ENCODE measurements at regions not wholly inside any gene's neighbourhood (a gene's known extent, or its start where the extent isn't known, plus 50 kb on each side); places are given as distances from the start of the nearest gene placed in this dataset.
A peak's percentile ranks its signal among the peaks of the same experiment; 100 is the strongest.

- TF ChIP-seq, protein P1, sequence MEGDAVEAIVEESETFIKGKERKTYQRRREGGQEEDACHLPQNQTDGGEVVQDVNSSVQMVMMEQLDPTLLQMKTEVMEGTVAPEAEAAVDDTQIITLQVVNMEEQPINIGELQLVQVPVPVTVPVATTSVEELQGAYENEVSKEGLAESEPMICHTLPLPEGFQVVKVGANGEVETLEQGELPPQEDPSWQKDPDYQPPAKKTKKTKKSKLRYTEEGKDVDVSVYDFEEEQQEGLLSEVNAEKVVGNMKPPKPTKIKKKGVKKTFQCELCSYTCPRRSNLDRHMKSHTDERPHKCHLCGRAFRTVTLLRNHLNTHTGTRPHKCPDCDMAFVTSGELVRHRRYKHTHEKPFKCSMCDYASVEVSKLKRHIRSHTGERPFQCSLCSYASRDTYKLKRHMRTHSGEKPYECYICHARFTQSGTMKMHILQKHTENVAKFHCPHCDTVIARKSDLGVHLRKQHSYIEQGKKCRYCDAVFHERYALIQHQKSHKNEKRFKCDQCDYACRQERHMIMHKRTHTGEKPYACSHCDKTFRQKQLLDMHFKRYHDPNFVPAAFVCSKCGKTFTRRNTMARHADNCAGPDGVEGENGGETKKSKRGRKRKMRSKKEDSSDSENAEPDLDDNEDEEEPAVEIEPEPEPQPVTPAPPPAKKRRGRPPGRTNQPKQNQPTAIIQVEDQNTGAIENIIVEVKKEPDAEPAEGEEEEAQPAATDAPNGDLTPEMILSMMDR (conservative IDR thresholded peaks at IDR 0.05; ENCODE audit: low read length) = 0 out of 2 replicates have a peak, but pooled peaks have one; percentile 16
- TF ChIP-seq EZH2phosphoT487 (IDR thresholded peaks at IDR 0.05; ENCODE audit: borderline replicate concordance) = no peak
These were observed 165.3 kb upstream of the PPP1R2C start for GRCh38 chrX:42943051-42943974.
